Fibroblast of lung (primary cell): ENCODE measurements at regions not wholly inside any gene's neighbourhood (a gene's known extent, or its start where the extent isn't known, plus 50 kb on each side); places are given as distances from the start of the nearest gene placed in this dataset.

Experiments
- DNase-seq, 2 donors: peaks; one replicate each; pipeline versions ENCODE4 v3.0.0 to v3.0.0-alpha.2; 2010; ENCODE audit warnings: low read depth in 2 of 2
- H2AFZ ChIP-seq: 2 replicates; pipeline ENCODE4 v1.5.1; 2012; ENCODE audit warnings: low read length, control low read depth, inconsistent platforms
- H3K27ac ChIP-seq: 2 replicates; pipeline ENCODE4 v1.5.1; 2011; ENCODE audit warnings: low read length, control low read depth; ENCODE audit not compliant: insufficient read depth
- H3K27me3 ChIP-seq: 2 replicates; pipeline ENCODE4 v1.5.1; 2011; ENCODE audit warnings: mild to moderate bottlenecking, low read length; ENCODE audit not compliant: control insufficient read depth, insufficient read depth
- H3K36me3 ChIP-seq: 2 replicates; pipeline ENCODE4 v1.5.1; 2011; ENCODE audit warnings: low read length; ENCODE audit not compliant: control insufficient read depth, insufficient read depth
- H3K4me1 ChIP-seq: 2 replicates; pipeline ENCODE4 v1.5.1; 2011; ENCODE audit warnings: low read length; ENCODE audit not compliant: control insufficient read depth, insufficient read depth; ENCODE audit errors: extremely low read depth
- H3K4me2 ChIP-seq: 2 replicates; pipeline ENCODE4 v1.5.1; 2011; ENCODE audit warnings: low read length, control low read depth; ENCODE audit not compliant: insufficient read depth; ENCODE audit errors: extremely low read depth
- H3K4me3 ChIP-seq, 4 experiments: fragments of 200-600 bp in 1 of 4; sonication (generic) in 1 of 4; replicated peaks in 1 of 4; 2 replicates each; pipeline ENCODE4 v1.5.1; 2011 to 2016; ENCODE audit warnings: low read length in 4 of 4, low read depth in 3 of 4, mild to moderate bottlenecking in 3 of 4, control low read depth in 2 of 4, inconsistent platforms in 1 of 4, mixed read lengths in 1 of 4; ENCODE audit not compliant: insufficient read depth in 1 of 4; ENCODE audit errors: control extremely low read depth in 1 of 4
- H3K79me2 ChIP-seq: 2 replicates; pipeline ENCODE4 v1.5.1; 2012; ENCODE audit warnings: mild to moderate bottlenecking, low read length, inconsistent platforms; ENCODE audit not compliant: control insufficient read depth, insufficient read depth
- H3K9ac ChIP-seq: 2 replicates; pipeline ENCODE4 v1.5.1; 2011; ENCODE audit warnings: mild to moderate bottlenecking, low read length, control low read depth; ENCODE audit not compliant: insufficient read depth
- H3K9me3 ChIP-seq: 2 replicates; pipeline ENCODE4 v1.5.1; 2012; ENCODE audit warnings: low read depth, low read length; ENCODE audit not compliant: control insufficient read depth, insufficient read depth
- H4K20me1 ChIP-seq: 2 replicates; pipeline ENCODE4 v1.5.1; 2011; ENCODE audit warnings: low read length; ENCODE audit not compliant: control insufficient read depth, insufficient read depth; ENCODE audit errors: extremely low read depth
- EZH2 ChIP-seq: IDR thresholded peaks from 2 replicates; pipeline ENCODE4 v1.5.1; 2012; ENCODE audit warnings: low read length, control low read depth, mild to moderate bottlenecking; ENCODE audit errors: missing control alignments
- TF ChIP-seq, protein P1 (sequence below), 2 donors: IDR thresholded peaks in 1 of 2; conservative IDR thresholded peaks in 1 of 2; 1 replicate in 1 of 2; 2 replicates in 1 of 2; pipeline ENCODE4 v1.5.1; 2011 to 2012; ENCODE audit warnings: low read length in 2 of 2, control low read depth in 1 of 2, inconsistent platforms in 1 of 2, low read depth in 1 of 2, mild to moderate bottlenecking in 1 of 2

GRCh38 chr5:167049771-167050567, 1241.5 kb upstream of the WWC1 start:
- TF ChIP-seq, protein P1, sequence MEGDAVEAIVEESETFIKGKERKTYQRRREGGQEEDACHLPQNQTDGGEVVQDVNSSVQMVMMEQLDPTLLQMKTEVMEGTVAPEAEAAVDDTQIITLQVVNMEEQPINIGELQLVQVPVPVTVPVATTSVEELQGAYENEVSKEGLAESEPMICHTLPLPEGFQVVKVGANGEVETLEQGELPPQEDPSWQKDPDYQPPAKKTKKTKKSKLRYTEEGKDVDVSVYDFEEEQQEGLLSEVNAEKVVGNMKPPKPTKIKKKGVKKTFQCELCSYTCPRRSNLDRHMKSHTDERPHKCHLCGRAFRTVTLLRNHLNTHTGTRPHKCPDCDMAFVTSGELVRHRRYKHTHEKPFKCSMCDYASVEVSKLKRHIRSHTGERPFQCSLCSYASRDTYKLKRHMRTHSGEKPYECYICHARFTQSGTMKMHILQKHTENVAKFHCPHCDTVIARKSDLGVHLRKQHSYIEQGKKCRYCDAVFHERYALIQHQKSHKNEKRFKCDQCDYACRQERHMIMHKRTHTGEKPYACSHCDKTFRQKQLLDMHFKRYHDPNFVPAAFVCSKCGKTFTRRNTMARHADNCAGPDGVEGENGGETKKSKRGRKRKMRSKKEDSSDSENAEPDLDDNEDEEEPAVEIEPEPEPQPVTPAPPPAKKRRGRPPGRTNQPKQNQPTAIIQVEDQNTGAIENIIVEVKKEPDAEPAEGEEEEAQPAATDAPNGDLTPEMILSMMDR (conservative IDR thresholded peaks at IDR 0.05 in 1 of 2, IDR thresholded peaks at IDR 0.05 in 1 of 2; ENCODE audit: low read depth in 1 of 2, low read length in 2 of 2), result no peak
- TF ChIP-seq EZH2, result no peak
- H3K4me2 ChIP-seq, result no peak overlapping the region
- H3K9ac ChIP-seq, result no peak overlapping the region
- no peaks in the 10 kb centered on the region for H3K27me3 ChIP-seq
- H3K9me3 ChIP-seq, result no peaks in the 10 kb centered on the region
- no peak overlapping the region for H3K4me3 ChIP-seq
- H3K4me1 ChIP-seq, result no peaks in the 10 kb centered on the region
- DNase-seq, result no peak
- no peaks in the 10 kb centered on the region for H4K20me1 ChIP-seq
- no peaks in the 10 kb centered on the region for H3K79me2 ChIP-seq
- H3K27ac ChIP-seq, result no peak overlapping the region
- no peak overlapping the region for H2AFZ ChIP-seq
- no peaks in the 10 kb centered on the region for H3K36me3 ChIP-seq

DNA sequence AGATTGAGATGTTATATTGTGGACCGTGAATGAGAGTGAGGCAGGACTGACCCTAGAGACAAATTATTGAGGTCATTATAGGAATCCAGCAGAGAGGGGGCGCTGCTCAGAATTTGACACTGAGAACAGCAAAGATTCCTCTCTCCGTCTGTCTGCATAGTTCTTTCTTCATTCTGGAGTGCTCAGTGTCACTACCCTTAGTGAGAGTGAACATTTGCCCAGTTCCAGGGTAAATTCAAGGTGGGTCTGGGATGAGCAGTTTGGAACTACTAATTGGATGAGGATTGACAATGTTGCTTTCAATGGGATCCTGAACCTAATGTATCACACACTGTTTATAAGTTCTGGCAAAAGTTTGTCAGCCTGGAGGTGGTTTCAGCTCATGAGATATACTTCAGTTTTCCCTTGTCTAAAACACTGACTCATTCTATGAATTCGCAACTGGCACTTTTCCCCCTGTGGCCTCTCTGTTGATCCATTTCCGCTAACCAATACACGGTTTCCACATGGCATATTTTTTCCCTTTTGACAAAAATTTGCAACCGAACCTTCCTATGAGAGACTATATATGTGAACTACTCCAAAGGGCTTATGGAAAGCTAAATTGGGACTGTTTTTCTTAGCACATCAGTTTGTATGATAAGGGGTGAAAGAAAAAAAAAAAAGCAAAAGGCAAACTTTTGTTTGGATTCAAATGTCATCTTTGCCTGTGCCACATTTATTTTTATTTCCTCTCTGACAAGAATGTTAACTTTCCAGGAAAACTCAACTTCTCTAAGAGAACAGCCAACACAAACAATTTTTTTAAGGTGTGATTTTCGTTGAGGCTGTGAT, 1240.7 kb upstream of the WWC1 start:
- no peaks in the 10 kb centered on the region for H3K4me1 ChIP-seq
- H3K9ac ChIP-seq, result no peak overlapping the region
- H3K27ac ChIP-seq, result no peak overlapping the region
- H4K20me1 ChIP-seq, result no peaks in the 10 kb centered on the region
- no peak overlapping the region for H3K4me2 ChIP-seq
- H3K9me3 ChIP-seq, result no peaks in the 10 kb centered on the region
- DNase-seq, result peak; percentile 8 to 79
- no peaks in the 10 kb centered on the region for H3K79me2 ChIP-seq
- no peak overlapping the region for H3K4me3 ChIP-seq
- no peaks in the 10 kb centered on the region for H3K27me3 ChIP-seq
- no peak for TF ChIP-seq EZH2
- TF ChIP-seq, protein P1 (conservative IDR thresholded peaks at IDR 0.05 in 1 of 2, IDR thresholded peaks at IDR 0.05 in 1 of 2; ENCODE audit: low read depth in 1 of 2, low read length in 2 of 2), result no peak
- no peak overlapping the region for H2AFZ ChIP-seq
- no peaks in the 10 kb centered on the region for H3K36me3 ChIP-seq

DNA sequence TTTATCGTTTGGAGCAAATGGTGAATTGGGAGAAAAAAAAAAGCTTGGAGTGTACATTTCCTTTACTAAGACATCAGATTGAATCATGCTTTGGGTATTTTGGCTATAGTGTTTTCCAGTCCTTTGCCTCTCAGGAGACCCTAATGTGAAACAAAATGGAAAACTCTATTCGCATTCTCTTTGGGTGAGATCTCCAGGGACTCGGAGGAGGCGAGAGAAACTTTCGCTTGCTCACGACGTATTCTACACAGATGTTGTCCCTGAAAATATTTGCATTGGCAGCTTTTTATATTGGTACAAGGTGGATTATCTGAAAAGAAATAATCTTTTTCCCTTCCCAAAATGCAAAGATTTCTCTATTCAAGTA, 1240.1 kb upstream of the WWC1 start:
- Histone ChIP-seq H3K36me3 (no peaks in the 10 kb centered on the region), H3K79me2 (no peaks in the 10 kb centered on the region), H3K4me3 (no peak overlapping the region), H2AFZ (no peak overlapping the region), H3K9ac (no peak overlapping the region), H3K4me1 (no peaks in the 10 kb centered on the region), H3K4me2 (peak overlapping the region; percentile 35), H3K27me3 (no peaks in the 10 kb centered on the region), H3K9me3 (no peaks in the 10 kb centered on the region), H3K27ac (no peak overlapping the region), H4K20me1 (no peaks in the 10 kb centered on the region)
- TF ChIP-seq, protein P1 (conservative IDR thresholded peaks at IDR 0.05 in 1 of 2, IDR thresholded peaks at IDR 0.05 in 1 of 2; ENCODE audit: low read depth in 1 of 2, low read length in 2 of 2), result no peak
- no peak for TF ChIP-seq EZH2
- DNase-seq, result no peak
